WTC11 (cell line): ENCODE measurements at regions not wholly inside any gene's neighbourhood (a gene's known extent, or its start where the extent isn't known, plus 50 kb on each side); places are given as distances from the start of the nearest gene placed in this dataset.

Experiments used
- ATAC-seq: fragments of 200-7000 bp; cut with Tn5 transposase; 2 replicates; pipeline ENCODE4 v1.10.0; 2021; ENCODE audit warnings: mild to moderate bottlenecking, moderate library complexity
- CTCF ChIA-PET: fragments of 300-600 bp; sonication (Branson Sonifier 250); formaldehyde crosslinking; loops from one replicate; lab custom pipeline; 2021; ENCODE audit warnings: antibody characterized with exemption; lab: Charles Lee
- POLR2A ChIA-PET: fragments of 350-600 bp; sonication (Branson Sonifier 250); formaldehyde crosslinking; loops from one replicate; lab custom pipeline; 2021; ENCODE audit warnings: antibody characterized with exemption; lab: Charles Lee
- DNase-seq: peaks from one replicate; pipeline ENCODE4 v3.0.0; 2021; ENCODE audit warnings: low spot score
- H3K27ac Mint-ChIP-seq: 2 replicates; pipeline ENCODE4 v1.8.0; 2021; ENCODE audit warnings: mixed read lengths
- H3K27me3 Mint-ChIP-seq: 2 replicates; pipeline ENCODE4 v1.8.0; 2021; ENCODE audit warnings: low read depth, mild to moderate bottlenecking, moderate library complexity, mixed read lengths
- H3K36me3 Mint-ChIP-seq: 2 replicates; pipeline ENCODE4 v1.8.0; 2021; ENCODE audit warnings: mixed read lengths
- H3K4me1 Mint-ChIP-seq: 2 replicates; pipeline ENCODE4 v1.8.0; 2022; ENCODE audit warnings: mixed read lengths
- H3K4me3 Mint-ChIP-seq: 2 replicates; pipeline ENCODE4 v1.8.0; 2021; ENCODE audit warnings: mild to moderate bottlenecking, moderate library complexity, mixed read lengths
- H3K9me3 Mint-ChIP-seq: 2 replicates; pipeline ENCODE4 v1.8.0; 2021; ENCODE audit warnings: mixed read lengths
- GABPB1 ChIP-seq: sonication (generic); formaldehyde crosslinking; IDR thresholded peaks from 2 replicates; pipeline ENCODE4 v1.8.1; 2023; ENCODE audit warnings: mild to moderate bottlenecking, missing genetic modification reagents
- GRHL2 ChIP-seq: fragments of 250-450 bp; sonication (Bioruptor Pico); IDR thresholded peaks from 2 replicates; pipeline ENCODE4 v1.8.0; 2022; ENCODE audit warnings: mild to moderate bottlenecking, moderate library complexity; ENCODE audit not compliant: insufficient replicate concordance, severe bottlenecking
- JAZF1 ChIP-seq: fragments of 250-450 bp; sonication (Bioruptor Pico); IDR thresholded peaks from 2 replicates; pipeline ENCODE4 v1.9.0; 2021; ENCODE audit warnings: moderate library complexity, mild to moderate bottlenecking, inconsistent platforms
- KAT7 ChIP-seq: sonication (generic); formaldehyde crosslinking; IDR thresholded peaks from 2 replicates; pipeline ENCODE4 v1.8.1; 2023; ENCODE audit warnings: missing genetic modification reagents, mild to moderate bottlenecking, borderline replicate concordance
- NFATC4 ChIP-seq: fragments of 250-450 bp; sonication (Bioruptor Pico); IDR thresholded peaks from 2 replicates; pipeline ENCODE4 v1.9.0; 2021; ENCODE audit warnings: mild to moderate bottlenecking
- NFE2L1 ChIP-seq: sonication (generic); formaldehyde crosslinking; IDR thresholded peaks from 2 replicates; pipeline ENCODE4 v1.8.1; 2023; ENCODE audit warnings: missing genetic modification reagents
- SOX15 ChIP-seq: fragments of 250-450 bp; sonication (Bioruptor Pico); IDR thresholded peaks from 2 replicates; pipeline ENCODE4 v1.9.0; 2021; ENCODE audit warnings: mild to moderate bottlenecking
- SP1 ChIP-seq: sonication (generic); formaldehyde crosslinking; conservative IDR thresholded peaks from 2 replicates; pipeline ENCODE4 v1.8.1; 2022; ENCODE audit warnings: missing genetic modification reagents
- ZNF138 ChIP-seq: sonication (generic); formaldehyde crosslinking; conservative IDR thresholded peaks from 2 replicates; pipeline ENCODE4 v1.8.1; 2022; ENCODE audit warnings: mild to moderate bottlenecking, moderate library complexity, missing genetic modification reagents
- ZNF219 ChIP-seq: sonication (generic); formaldehyde crosslinking; IDR thresholded peaks from 2 replicates; pipeline ENCODE4 v1.8.0; 2023; ENCODE audit warnings: missing genetic modification reagents, mild to moderate bottlenecking, borderline replicate concordance
- ZNF263 ChIP-seq: sonication (generic); formaldehyde crosslinking; IDR thresholded peaks from 2 replicates; pipeline ENCODE4 v1.8.1; 2022; ENCODE audit warnings: low read depth, mild to moderate bottlenecking, moderate library complexity, missing genetic modification reagents
- ZNF317 ChIP-seq: sonication (generic); formaldehyde crosslinking; IDR thresholded peaks from 2 replicates; pipeline ENCODE4 v1.8.1; 2023; ENCODE audit warnings: low read depth, mild to moderate bottlenecking, moderate library complexity, missing genetic modification reagents, borderline replicate concordance
- TF ChIP-seq, protein P1 (sequence below): fragments of 250-450 bp; sonication (Bioruptor Pico); IDR thresholded peaks from 2 replicates; pipeline ENCODE4 v1.9.0; 2021; ENCODE audit warnings: moderate library complexity, mild to moderate bottlenecking, inconsistent platforms, borderline replicate concordance
- TF ChIP-seq, protein P2 (sequence below): sonication (generic); formaldehyde crosslinking; IDR thresholded peaks from 2 replicates; pipeline ENCODE4 v1.8.1; 2022; ENCODE audit warnings: missing genetic modification reagents, borderline replicate concordance
- TF ChIP-seq, protein P3 (sequence below): sonication (generic); formaldehyde crosslinking; IDR thresholded peaks from 2 replicates; pipeline ENCODE4 v1.8.1; 2023; ENCODE audit warnings: mild to moderate bottlenecking, missing genetic modification reagents, moderate library complexity
- TF ChIP-seq, protein P4 (sequence below): sonication (generic); formaldehyde crosslinking; IDR thresholded peaks from 2 replicates; pipeline ENCODE4 v1.8.0; 2022; ENCODE audit warnings: missing genetic modification reagents
- TF ChIP-seq, protein P5 (sequence below): fragments of 250-450 bp; sonication (Bioruptor Pico); conservative IDR thresholded peaks from 2 replicates; pipeline ENCODE4 v1.9.0; 2021; ENCODE audit warnings: mild to moderate bottlenecking
- TF ChIP-seq, protein P6 (sequence below): sonication (generic); formaldehyde crosslinking; IDR thresholded peaks from 2 replicates; pipeline ENCODE4 v1.8.0; 2023; ENCODE audit warnings: missing genetic modification reagents, mild to moderate bottlenecking, borderline replicate concordance
- TF ChIP-seq, protein P7 (sequence below): sonication (generic); formaldehyde crosslinking; IDR thresholded peaks from 2 replicates; pipeline ENCODE4 v1.8.0; 2023; ENCODE audit warnings: mild to moderate bottlenecking, missing genetic modification reagents

DNA sequence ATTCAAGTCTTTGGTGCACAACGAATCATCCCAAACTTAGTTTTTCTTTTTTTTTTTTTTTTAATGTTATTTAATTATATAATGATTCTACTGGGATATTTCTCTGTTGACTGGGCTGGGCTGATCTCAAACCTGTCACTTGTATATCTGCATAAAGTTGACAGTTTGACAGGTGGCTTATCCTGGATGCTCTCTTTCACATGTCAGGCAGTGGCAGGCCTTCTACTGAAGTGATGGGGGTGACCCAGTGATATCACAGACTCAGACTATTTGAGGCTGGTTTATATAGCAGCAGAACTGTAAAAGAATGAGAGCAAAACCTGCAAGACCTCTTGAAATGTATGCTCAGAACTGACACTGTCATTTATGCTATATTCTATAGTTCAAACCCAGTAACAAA is 1813.5 kb upstream of the CDH6 start:
- DNase-seq = no peak
- ChIA-PET POLR2A (no interaction called here), CTCF (no interaction called here)
- no peak overlapping the region for H3K4me3 Mint-ChIP-seq
- H3K9me3 Mint-ChIP-seq = peaks cover 19% of the 10 kb centered on the region
- H3K27ac Mint-ChIP-seq = no peak overlapping the region
- H3K4me1 Mint-ChIP-seq = no peaks in the 10 kb centered on the region
- H3K27me3 Mint-ChIP-seq = no peaks in the 10 kb centered on the region
- TF ChIP-seq ZNF317 (CRISPR knock-in tag) = no peak
- TF ChIP-seq SOX15 = no peak
- TF ChIP-seq, protein P1, sequence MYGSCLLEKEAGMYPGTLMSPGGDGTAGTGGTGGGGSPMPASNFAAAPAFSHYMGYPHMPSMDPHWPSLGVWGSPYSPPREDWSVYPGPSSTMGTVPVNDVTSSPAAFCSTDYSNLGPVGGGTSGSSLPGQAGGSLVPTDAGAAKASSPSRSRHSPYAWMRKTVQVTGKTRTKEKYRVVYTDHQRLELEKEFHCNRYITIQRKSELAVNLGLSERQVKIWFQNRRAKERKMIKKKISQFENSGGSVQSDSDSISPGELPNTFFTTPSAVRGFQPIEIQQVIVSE = no peak
- TF ChIP-seq, protein P2, sequence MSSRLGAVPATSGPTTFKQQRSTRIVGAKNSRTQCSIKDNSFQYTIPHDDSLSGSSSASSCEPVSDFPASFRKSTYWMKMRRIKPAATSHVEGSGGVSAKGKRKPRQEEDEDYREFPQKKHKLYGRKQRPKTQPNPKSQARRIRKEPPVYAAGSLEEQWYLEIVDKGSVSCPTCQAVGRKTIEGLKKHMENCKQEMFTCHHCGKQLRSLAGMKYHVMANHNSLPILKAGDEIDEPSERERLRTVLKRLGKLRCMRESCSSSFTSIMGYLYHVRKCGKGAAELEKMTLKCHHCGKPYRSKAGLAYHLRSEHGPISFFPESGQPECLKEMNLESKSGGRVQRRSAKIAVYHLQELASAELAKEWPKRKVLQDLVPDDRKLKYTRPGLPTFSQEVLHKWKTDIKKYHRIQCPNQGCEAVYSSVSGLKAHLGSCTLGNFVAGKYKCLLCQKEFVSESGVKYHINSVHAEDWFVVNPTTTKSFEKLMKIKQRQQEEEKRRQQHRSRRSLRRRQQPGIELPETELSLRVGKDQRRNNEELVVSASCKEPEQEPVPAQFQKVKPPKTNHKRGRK (CRISPR knock-in tag) = no peak
- TF ChIP-seq ZNF263 (CRISPR knock-in tag) = no peak
- TF ChIP-seq SP1 = no peak
- no peak for TF ChIP-seq KAT7
- no peak for TF ChIP-seq NFATC4 (CRISPR knock-in tag)
- TF ChIP-seq, protein P3, sequence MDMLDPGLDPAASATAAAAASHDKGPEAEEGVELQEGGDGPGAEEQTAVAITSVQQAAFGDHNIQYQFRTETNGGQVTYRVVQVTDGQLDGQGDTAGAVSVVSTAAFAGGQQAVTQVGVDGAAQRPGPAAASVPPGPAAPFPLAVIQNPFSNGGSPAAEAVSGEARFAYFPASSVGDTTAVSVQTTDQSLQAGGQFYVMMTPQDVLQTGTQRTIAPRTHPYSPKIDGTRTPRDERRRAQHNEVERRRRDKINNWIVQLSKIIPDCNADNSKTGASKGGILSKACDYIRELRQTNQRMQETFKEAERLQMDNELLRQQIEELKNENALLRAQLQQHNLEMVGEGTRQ (CRISPR knock-in tag) = no peak
- TF ChIP-seq, protein P4, sequence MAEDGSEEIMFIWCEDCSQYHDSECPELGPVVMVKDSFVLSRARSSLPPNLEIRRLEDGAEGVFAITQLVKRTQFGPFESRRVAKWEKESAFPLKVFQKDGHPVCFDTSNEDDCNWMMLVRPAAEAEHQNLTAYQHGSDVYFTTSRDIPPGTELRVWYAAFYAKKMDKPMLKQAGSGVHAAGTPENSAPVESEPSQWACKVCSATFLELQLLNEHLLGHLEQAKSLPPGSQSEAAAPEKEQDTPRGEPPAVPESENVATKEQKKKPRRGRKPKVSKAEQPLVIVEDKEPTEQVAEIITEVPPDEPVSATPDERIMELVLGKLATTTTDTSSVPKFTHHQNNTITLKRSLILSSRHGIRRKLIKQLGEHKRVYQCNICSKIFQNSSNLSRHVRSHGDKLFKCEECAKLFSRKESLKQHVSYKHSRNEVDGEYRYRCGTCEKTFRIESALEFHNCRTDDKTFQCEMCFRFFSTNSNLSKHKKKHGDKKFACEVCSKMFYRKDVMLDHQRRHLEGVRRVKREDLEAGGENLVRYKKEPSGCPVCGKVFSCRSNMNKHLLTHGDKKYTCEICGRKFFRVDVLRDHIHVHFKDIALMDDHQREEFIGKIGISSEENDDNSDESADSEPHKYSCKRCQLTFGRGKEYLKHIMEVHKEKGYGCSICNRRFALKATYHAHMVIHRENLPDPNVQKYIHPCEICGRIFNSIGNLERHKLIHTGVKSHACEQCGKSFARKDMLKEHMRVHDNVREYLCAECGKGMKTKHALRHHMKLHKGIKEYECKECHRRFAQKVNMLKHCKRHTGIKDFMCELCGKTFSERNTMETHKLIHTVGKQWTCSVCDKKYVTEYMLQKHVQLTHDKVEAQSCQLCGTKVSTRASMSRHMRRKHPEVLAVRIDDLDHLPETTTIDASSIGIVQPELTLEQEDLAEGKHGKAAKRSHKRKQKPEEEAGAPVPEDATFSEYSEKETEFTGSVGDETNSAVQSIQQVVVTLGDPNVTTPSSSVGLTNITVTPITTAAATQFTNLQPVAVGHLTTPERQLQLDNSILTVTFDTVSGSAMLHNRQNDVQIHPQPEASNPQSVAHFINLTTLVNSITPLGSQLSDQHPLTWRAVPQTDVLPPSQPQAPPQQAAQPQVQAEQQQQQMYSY (CRISPR knock-in tag) = no peak
- no peak for TF ChIP-seq ZNF138 (CRISPR knock-in tag)
- no peak for TF ChIP-seq NFE2L1 (CRISPR knock-in tag)
- TF ChIP-seq JAZF1 = no peak
- TF ChIP-seq GRHL2 = no peak
- TF ChIP-seq GABPB1 (CRISPR knock-in tag) = no peak
- TF ChIP-seq, protein P5, sequence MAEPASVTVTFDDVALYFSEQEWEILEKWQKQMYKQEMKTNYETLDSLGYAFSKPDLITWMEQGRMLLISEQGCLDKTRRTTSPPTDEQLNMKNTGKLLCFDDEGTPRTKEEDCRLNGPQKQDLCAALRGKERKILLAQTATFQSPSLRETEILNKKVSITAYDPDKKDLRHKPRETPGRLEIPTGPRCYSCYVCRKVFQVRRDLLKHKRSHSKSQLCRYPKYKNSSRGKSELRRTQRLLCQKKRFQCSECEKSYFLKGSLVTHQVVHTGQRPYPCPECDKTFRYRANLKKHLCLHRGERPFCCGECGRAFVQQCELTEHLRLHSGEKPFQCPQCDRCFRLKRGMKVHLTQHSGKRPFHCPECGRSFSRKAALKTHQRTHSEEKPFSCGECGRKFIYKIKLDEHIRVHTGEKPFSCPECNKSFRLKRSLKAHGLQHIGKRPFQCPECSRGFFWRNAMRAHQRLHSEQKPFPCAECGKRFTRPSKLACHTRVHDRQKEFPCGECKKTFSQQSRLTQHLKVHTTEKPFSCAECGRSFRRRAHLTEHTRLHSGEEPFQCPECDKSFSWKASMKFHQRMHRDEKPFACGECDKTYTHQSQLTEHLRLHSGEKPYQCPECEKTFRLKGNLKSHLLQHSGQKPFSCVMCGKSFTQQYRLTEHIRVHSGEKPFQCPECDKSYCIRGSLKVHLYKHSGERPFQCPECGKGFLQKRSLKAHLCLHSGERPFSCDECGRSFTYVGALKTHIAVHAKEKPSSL (CRISPR knock-in tag) = no peak
- TF ChIP-seq, protein P6, sequence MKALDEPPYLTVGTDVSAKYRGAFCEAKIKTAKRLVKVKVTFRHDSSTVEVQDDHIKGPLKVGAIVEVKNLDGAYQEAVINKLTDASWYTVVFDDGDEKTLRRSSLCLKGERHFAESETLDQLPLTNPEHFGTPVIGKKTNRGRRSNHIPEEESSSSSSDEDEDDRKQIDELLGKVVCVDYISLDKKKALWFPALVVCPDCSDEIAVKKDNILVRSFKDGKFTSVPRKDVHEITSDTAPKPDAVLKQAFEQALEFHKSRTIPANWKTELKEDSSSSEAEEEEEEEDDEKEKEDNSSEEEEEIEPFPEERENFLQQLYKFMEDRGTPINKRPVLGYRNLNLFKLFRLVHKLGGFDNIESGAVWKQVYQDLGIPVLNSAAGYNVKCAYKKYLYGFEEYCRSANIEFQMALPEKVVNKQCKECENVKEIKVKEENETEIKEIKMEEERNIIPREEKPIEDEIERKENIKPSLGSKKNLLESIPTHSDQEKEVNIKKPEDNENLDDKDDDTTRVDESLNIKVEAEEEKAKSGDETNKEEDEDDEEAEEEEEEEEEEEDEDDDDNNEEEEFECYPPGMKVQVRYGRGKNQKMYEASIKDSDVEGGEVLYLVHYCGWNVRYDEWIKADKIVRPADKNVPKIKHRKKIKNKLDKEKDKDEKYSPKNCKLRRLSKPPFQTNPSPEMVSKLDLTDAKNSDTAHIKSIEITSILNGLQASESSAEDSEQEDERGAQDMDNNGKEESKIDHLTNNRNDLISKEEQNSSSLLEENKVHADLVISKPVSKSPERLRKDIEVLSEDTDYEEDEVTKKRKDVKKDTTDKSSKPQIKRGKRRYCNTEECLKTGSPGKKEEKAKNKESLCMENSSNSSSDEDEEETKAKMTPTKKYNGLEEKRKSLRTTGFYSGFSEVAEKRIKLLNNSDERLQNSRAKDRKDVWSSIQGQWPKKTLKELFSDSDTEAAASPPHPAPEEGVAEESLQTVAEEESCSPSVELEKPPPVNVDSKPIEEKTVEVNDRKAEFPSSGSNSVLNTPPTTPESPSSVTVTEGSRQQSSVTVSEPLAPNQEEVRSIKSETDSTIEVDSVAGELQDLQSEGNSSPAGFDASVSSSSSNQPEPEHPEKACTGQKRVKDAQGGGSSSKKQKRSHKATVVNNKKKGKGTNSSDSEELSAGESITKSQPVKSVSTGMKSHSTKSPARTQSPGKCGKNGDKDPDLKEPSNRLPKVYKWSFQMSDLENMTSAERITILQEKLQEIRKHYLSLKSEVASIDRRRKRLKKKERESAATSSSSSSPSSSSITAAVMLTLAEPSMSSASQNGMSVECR (CRISPR knock-in tag) = no peak
- TF ChIP-seq, protein P7, sequence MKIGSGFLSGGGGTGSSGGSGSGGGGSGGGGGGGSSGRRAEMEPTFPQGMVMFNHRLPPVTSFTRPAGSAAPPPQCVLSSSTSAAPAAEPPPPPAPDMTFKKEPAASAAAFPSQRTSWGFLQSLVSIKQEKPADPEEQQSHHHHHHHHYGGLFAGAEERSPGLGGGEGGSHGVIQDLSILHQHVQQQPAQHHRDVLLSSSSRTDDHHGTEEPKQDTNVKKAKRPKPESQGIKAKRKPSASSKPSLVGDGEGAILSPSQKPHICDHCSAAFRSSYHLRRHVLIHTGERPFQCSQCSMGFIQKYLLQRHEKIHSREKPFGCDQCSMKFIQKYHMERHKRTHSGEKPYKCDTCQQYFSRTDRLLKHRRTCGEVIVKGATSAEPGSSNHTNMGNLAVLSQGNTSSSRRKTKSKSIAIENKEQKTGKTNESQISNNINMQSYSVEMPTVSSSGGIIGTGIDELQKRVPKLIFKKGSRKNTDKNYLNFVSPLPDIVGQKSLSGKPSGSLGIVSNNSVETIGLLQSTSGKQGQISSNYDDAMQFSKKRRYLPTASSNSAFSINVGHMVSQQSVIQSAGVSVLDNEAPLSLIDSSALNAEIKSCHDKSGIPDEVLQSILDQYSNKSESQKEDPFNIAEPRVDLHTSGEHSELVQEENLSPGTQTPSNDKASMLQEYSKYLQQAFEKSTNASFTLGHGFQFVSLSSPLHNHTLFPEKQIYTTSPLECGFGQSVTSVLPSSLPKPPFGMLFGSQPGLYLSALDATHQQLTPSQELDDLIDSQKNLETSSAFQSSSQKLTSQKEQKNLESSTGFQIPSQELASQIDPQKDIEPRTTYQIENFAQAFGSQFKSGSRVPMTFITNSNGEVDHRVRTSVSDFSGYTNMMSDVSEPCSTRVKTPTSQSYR (CRISPR knock-in tag) = no peak
- TF ChIP-seq ZNF219 (CRISPR knock-in tag) = no peak
- TF ChIP-seq, all 79 proteins: peak for 0
- peaks cover 3% of the 10 kb centered on the region; the same call in 1 of the 2 replicates for H3K36me3 Mint-ChIP-seq
- no peak for ATAC-seq
